ENCODE measurements at regions not wholly inside any gene's neighbourhood (a gene's known extent, or its start where the extent isn't known, plus 50 kb on each side); places are given as distances from the start of the nearest gene placed in this dataset.

- TF ChIP-seq POLR2AphosphoS5 (IDR thresholded peaks at IDR 0.05; ENCODE audit: low read depth, low read length) (no peak), REST (IDR thresholded peaks at IDR 0.05; ENCODE audit: insufficient read depth in 1 of 2, low read depth in 2 of 2, low read length in 2 of 2) (no peak), TAF1 (IDR thresholded peaks at IDR 0.05; ENCODE audit: borderline replicate concordance, insufficient read depth, low read length) (no peak), SIN3A (IDR thresholded peaks at IDR 0.05; ENCODE audit: borderline replicate concordance, insufficient read depth, low read length) (no peak), FOXP2 (optimal IDR thresholded peaks at IDR 0.05; ENCODE audit: borderline replicate concordance, extremely low read depth, extremely low read length, insufficient read depth) (no peak)
These were observed 304.4 kb upstream of the NRP1 start for GRCh38 chr10:33638891-33639290.

Measured in PFSK-1 (cell line).